ENCODE measurements at regions not wholly inside any gene's neighbourhood (a gene's known extent, or its start where the extent isn't known, plus 50 kb on each side); places are given as distances from the start of the nearest gene placed in this dataset.
A peak's percentile ranks its signal among the peaks of the same experiment; 100 is the strongest.
"Not testable (repeated sequence)": the region's sequence is repeated elsewhere in the genome, so short reads cannot be mapped to it uniquely, and the experiment has no call there.

DNA sequence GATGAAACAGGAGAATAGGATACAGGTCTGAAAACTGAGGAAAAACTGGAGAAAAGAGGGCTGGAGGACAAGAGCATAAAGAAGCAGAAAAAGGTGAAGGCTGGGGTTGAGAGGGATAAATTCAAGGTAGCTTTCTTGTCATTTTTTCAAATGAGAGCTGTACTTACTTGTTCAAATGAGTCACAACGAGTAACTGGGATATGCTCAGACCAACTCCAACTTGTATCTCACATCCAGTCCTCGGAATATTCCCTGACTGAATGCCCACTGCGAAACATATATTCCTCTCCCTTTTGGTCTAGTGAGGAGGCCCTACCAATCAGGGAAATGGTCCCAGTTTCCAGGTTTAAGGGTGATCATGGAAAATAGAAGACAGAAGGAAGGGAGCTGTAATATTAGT, 343.4 kb downstream of the HHIPL2 start:
- Mint-ChIP-seq H3K27me3 (ENCODE audit: low read depth) (no peaks in the 10 kb centered on the region), H3K36me3 (ENCODE audit: low read depth) (no peaks in the 10 kb centered on the region), H3K4me1 (ENCODE audit: low read depth) (no peaks in the 10 kb centered on the region), H3K4me3 (no peak overlapping the region), H3K9me3 (no peaks in the 10 kb centered on the region), H3K27ac (no peak overlapping the region)
- no peak for DNase-seq (ENCODE audit: low spot score)

DNA sequence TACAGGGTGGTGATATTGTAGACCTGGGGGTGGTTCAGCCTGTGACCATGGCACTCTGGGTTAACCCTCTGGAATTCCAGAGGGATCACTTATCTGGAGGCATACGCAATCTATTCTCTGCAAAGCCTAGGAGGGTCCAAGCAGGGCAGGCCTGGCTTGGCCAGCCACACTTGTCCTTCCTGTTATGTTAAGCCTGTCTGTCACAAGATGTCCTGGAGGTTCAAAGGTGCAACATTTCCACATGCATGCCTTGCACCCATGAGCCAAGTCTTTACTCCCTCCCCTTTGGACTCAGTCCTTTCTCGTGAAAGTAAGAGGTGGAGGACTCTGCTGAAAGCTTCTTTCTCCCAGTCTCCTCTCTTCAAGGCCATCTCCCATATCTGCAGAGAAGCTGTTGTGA, 345.1 kb downstream of the HHIPL2 start:
- no peak for DNase-seq (ENCODE audit: low spot score)
- H3K4me3 Mint-ChIP-seq = no peak overlapping the region
- no peaks in the 10 kb centered on the region for H3K9me3 Mint-ChIP-seq
- H3K36me3 Mint-ChIP-seq (ENCODE audit: low read depth) = no peaks in the 10 kb centered on the region
- H3K27ac Mint-ChIP-seq = no peak overlapping the region
- no peaks in the 10 kb centered on the region for H3K4me1 Mint-ChIP-seq (ENCODE audit: low read depth)
- H3K27me3 Mint-ChIP-seq (ENCODE audit: low read depth) = no peaks in the 10 kb centered on the region

DNA sequence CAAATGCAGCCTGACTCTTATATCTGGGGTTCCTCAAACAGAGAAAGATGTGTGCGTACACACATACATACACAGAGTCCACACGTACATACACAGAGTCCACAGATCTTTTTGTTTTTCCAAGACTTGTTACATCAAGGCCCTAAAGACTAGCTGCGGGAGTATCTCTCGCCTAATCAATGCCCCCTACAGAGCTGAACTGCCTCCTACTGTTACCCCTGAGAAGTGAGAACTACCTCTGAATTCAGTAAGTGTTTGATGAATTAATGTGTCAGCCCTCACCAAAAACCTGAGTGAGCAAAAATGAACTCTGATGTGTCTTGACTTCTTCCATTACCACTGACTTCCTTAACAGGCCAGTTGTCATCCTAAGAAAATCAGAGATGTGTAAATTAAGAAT, 351.2 kb downstream of the HHIPL2 start:
- no peak for DNase-seq (ENCODE audit: low spot score)
- Mint-ChIP-seq H3K4me3 (no peak overlapping the region), H3K4me1 (ENCODE audit: low read depth) (no peaks in the 10 kb centered on the region), H3K36me3 (ENCODE audit: low read depth) (no peaks in the 10 kb centered on the region), H3K27ac (no peak overlapping the region), H3K27me3 (ENCODE audit: low read depth) (no peaks in the 10 kb centered on the region), H3K9me3 (no peaks in the 10 kb centered on the region)

DNA sequence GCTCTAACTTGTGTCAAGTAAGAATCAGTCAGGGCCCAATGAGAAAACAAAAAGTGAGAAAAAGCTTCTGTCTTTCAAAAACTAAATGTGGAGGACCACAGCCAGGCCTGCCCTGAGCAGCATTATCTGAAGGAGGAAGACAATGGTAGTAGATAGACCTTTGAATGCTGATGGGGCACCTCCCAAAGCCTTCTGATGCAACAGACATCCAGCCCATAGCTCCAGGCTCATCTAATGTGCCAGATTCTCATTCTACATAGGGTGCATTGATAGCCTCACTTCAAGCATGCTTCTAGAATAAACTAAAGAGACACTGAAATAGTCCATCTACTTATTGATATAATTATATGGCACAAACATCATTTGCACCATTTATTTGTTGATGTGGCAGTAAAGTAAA, 351.6 kb downstream of the HHIPL2 start:
- no peaks in the 10 kb centered on the region for H3K27me3 Mint-ChIP-seq (ENCODE audit: low read depth)
- no peaks in the 10 kb centered on the region for H3K4me1 Mint-ChIP-seq (ENCODE audit: low read depth)
- no peaks in the 10 kb centered on the region for H3K9me3 Mint-ChIP-seq

GRCh38 chr1:222195857-222196256, 352.0 kb downstream of the HHIPL2 start:
- Mint-ChIP-seq H3K27ac (no peak overlapping the region), H3K27me3 (ENCODE audit: low read depth) (no peaks in the 10 kb centered on the region), H3K4me1 (ENCODE audit: low read depth) (no peaks in the 10 kb centered on the region), H3K9me3 (no peaks in the 10 kb centered on the region), H3K4me3 (no peak overlapping the region), H3K36me3 (ENCODE audit: low read depth) (no peaks in the 10 kb centered on the region)
- DNase-seq (ENCODE audit: low spot score) = no peak

More for the DNA sequence above, 351.6 kb downstream of the HHIPL2 start:
- no peak for DNase-seq (ENCODE audit: low spot score)
- Mint-ChIP-seq H3K4me3 (no peak overlapping the region), H3K27ac (no peak overlapping the region), H3K36me3 (ENCODE audit: low read depth) (no peaks in the 10 kb centered on the region)

DNA sequence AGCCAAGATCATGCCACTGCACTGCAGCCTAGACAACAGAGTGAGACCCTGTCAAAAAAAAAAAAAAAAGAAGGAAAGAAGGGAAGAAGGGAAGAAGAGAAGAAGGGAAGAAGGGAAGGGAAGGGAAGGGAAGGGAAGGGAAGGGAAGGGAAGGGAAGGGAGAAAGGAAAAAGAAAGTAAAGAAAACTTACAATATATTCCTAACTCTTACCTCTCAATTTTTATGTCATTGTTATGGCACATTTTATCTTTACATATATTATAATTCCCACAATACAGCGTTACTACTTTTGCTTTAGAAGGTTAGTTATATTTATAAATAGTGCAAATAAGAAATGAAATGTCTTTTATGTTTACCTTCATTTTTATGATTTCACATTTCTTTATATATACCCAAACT, 358.7 kb downstream of the HHIPL2 start:
- Mint-ChIP-seq H3K4me1 (ENCODE audit: low read depth) (no peaks in the 10 kb centered on the region), H3K27me3 (ENCODE audit: low read depth) (no peaks in the 10 kb centered on the region), H3K4me3 (no peak overlapping the region), H3K27ac (no peak overlapping the region), H3K9me3 (no peaks in the 10 kb centered on the region), H3K36me3 (ENCODE audit: low read depth) (no peaks in the 10 kb centered on the region)
- no peak for DNase-seq (ENCODE audit: low spot score)

DNA sequence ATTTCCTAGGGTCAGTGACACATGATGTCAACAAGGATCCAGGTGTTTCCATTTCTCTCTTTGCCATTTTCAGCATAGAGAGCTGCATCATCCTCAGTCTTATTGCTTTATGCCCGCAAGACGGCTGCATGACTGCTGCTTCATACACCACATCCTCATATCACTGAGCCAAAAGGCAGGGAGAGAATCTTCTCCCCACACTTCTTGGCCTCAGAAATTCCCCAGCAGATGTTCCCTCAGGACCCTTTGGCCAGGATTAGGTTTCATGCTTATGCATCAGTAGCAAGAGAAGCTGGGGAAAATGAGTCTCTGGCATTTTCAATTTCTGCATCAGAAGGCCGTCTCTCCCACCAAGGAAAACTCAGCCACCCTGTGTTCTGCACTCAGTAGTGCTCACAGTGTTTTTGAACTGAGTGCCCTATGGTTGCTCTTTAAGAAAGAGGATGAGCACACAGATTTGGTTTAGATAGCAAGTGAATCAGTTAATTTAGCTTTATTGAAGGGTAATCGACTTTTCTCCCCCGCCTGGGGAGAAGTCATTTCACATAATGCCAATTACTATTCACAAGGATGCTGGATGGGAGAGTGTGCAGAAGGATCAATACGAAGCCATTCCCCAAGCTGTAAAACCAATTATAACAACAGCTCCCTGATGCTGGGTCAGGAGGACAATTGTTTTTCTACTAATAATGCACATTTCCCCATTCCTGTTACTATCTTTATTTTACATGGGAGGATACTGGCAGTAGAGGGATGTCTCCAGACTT, 360.2 kb downstream of the HHIPL2 start:
- Mint-ChIP-seq H3K36me3 (ENCODE audit: low read depth) (no peaks in the 10 kb centered on the region), H3K9me3 (peaks cover 1% of the 10 kb centered on the region), H3K27me3 (ENCODE audit: low read depth) (no peaks in the 10 kb centered on the region), H3K4me1 (ENCODE audit: low read depth) (no peaks in the 10 kb centered on the region), H3K4me3 (no peak overlapping the region), H3K27ac (no peak overlapping the region)
- DNase-seq (ENCODE audit: low spot score) = no peak

- peaks cover 11% of the 10 kb centered on the region for H3K9me3 Mint-ChIP-seq
- no peaks in the 10 kb centered on the region for H3K27me3 Mint-ChIP-seq (ENCODE audit: low read depth)
- no peak overlapping the region for H3K27ac Mint-ChIP-seq
- H3K4me1 Mint-ChIP-seq (ENCODE audit: low read depth) = no peaks in the 10 kb centered on the region
- no peaks in the 10 kb centered on the region for H3K36me3 Mint-ChIP-seq (ENCODE audit: low read depth)
- no peak for DNase-seq (ENCODE audit: low spot score)
- no peak overlapping the region for H3K4me3 Mint-ChIP-seq
Observed at GRCh38 chr1:222182641-222183040, 365.3 kb downstream of the HHIPL2 start.

GRCh38 chr1:222181191-222181590, 366.7 kb downstream of the HHIPL2 start:
- no peak for DNase-seq (ENCODE audit: low spot score)
- Mint-ChIP-seq H3K9me3 (peaks cover 11% of the 10 kb centered on the region), H3K36me3 (ENCODE audit: low read depth) (no peaks in the 10 kb centered on the region), H3K27me3 (ENCODE audit: low read depth) (no peaks in the 10 kb centered on the region), H3K27ac (no peak overlapping the region), H3K4me3 (no peak overlapping the region), H3K4me1 (ENCODE audit: low read depth) (no peaks in the 10 kb centered on the region)

- H3K36me3 Mint-ChIP-seq (ENCODE audit: low read depth); H3K4me1 Mint-ChIP-seq (ENCODE audit: low read depth); H3K27ac Mint-ChIP-seq; H3K4me3 Mint-ChIP-seq; H3K9me3 Mint-ChIP-seq; DNase-seq (ENCODE audit: low spot score); H3K27me3 Mint-ChIP-seq (ENCODE audit: low read depth): not testable (repeated sequence)
Observed at GRCh38 chr1:222177496-222177895, 370.4 kb downstream of the HHIPL2 start.

- Mint-ChIP-seq H3K27ac (no peak overlapping the region), H3K36me3 (ENCODE audit: low read depth) (no peaks in the 10 kb centered on the region), H3K9me3 (no peaks in the 10 kb centered on the region), H3K4me1 (ENCODE audit: low read depth) (no peaks in the 10 kb centered on the region), H3K4me3 (no peak overlapping the region), H3K27me3 (ENCODE audit: low read depth) (no peaks in the 10 kb centered on the region)
- no peak for DNase-seq (ENCODE audit: low spot score)
Observed at GRCh38 chr1:222171005-222171404, 376.9 kb downstream of the HHIPL2 start.

GRCh38 chr1:222168621-222169020, 379.3 kb downstream of the HHIPL2 start:
- Mint-ChIP-seq H3K4me3 (no peak overlapping the region), H3K27me3 (ENCODE audit: low read depth) (no peaks in the 10 kb centered on the region), H3K36me3 (ENCODE audit: low read depth) (no peaks in the 10 kb centered on the region), H3K4me1 (ENCODE audit: low read depth) (no peaks in the 10 kb centered on the region), H3K9me3 (no peaks in the 10 kb centered on the region), H3K27ac (no peak overlapping the region)
- no peak for DNase-seq (ENCODE audit: low spot score)

DNA sequence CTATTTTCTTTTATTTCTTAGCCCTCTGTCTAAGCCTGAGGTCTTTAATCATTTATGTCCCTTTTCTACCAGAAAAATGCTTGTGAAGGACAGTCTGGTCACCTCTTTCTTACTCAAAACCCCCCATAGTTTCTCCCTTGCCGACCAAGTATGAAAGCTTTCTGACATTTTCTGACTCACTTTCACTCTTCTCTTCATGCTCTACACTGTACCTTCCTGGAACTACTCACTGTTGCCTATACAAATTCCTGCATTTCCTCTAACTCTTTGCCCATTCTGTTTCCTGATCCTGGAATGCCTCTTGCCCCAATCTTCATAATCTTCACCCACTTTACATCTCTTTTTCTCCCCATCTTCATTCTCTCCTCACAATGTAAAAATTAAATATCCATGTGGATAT, 380.0 kb downstream of the HHIPL2 start:
- H3K4me3 Mint-ChIP-seq = no peak overlapping the region
- H3K27me3 Mint-ChIP-seq (ENCODE audit: low read depth) = no peaks in the 10 kb centered on the region
- DNase-seq (ENCODE audit: low spot score) = no peak
- H3K4me1 Mint-ChIP-seq (ENCODE audit: low read depth) = no peaks in the 10 kb centered on the region
- H3K27ac Mint-ChIP-seq = no peak overlapping the region
- no peaks in the 10 kb centered on the region for H3K9me3 Mint-ChIP-seq
- H3K36me3 Mint-ChIP-seq (ENCODE audit: low read depth) = no peaks in the 10 kb centered on the region

- DNase-seq (ENCODE audit: low spot score) = peak; percentile 14
- Mint-ChIP-seq H3K27me3 (ENCODE audit: low read depth) (no peaks in the 10 kb centered on the region), H3K9me3 (no peaks in the 10 kb centered on the region), H3K4me1 (ENCODE audit: low read depth) (no peaks in the 10 kb centered on the region), H3K27ac (no peak overlapping the region), H3K36me3 (ENCODE audit: low read depth) (no peaks in the 10 kb centered on the region), H3K4me3 (no peak overlapping the region)
Observed at GRCh38 chr1:222167111-222167510, 380.8 kb downstream of the HHIPL2 start.

GRCh38 chr1:222165629-222166028, 382.3 kb downstream of the HHIPL2 start:
- Mint-ChIP-seq H3K9me3 (no peaks in the 10 kb centered on the region), H3K27ac (no peak overlapping the region), H3K36me3 (ENCODE audit: low read depth) (no peaks in the 10 kb centered on the region), H3K4me1 (ENCODE audit: low read depth) (no peaks in the 10 kb centered on the region), H3K27me3 (ENCODE audit: low read depth) (no peaks in the 10 kb centered on the region), H3K4me3 (no peak overlapping the region)
- no peak for DNase-seq (ENCODE audit: low spot score)

All from T-helper 2 cell treated with Interferon-gamma antibody and Interleukin-4, amounts not matched to agents 5 μg/mL and 100 μg/mL, for 36 hours (primary cell).